ENCODE measurements at regions not wholly inside any gene's neighbourhood (a gene's known extent, or its start where the extent isn't known, plus 50 kb on each side); places are given as distances from the start of the nearest gene placed in this dataset.

DNA sequence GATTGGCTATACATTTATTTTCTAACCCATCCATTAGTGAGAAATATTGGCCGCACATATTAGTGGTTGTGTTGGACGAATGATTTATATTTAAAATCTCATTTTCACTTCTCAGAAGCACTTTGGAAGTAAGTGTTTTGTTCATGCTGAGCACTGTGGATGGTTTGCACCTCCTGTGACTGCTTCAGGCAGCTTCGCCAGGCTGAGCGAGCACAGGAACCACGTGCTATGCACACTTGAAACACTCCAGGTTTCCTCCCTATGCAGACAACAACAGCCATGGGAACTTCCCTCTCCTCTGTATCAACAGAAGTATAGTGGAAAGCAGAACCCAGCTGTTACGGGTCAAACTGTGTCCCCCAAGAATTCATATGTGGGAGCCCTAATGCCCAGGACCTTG lies 67.3 kb upstream of the WDR11 start:
- TF ChIP-seq, protein P1, sequence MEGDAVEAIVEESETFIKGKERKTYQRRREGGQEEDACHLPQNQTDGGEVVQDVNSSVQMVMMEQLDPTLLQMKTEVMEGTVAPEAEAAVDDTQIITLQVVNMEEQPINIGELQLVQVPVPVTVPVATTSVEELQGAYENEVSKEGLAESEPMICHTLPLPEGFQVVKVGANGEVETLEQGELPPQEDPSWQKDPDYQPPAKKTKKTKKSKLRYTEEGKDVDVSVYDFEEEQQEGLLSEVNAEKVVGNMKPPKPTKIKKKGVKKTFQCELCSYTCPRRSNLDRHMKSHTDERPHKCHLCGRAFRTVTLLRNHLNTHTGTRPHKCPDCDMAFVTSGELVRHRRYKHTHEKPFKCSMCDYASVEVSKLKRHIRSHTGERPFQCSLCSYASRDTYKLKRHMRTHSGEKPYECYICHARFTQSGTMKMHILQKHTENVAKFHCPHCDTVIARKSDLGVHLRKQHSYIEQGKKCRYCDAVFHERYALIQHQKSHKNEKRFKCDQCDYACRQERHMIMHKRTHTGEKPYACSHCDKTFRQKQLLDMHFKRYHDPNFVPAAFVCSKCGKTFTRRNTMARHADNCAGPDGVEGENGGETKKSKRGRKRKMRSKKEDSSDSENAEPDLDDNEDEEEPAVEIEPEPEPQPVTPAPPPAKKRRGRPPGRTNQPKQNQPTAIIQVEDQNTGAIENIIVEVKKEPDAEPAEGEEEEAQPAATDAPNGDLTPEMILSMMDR (IDR thresholded peaks at IDR 0.05), result no peak
- no peak for TF ChIP-seq POLR2A (IDR thresholded peaks at IDR 0.05)

All from right lobe of liver (tissue), 4 donors.